Osteocyte (in vitro differentiated cells): ENCODE measurements at regions not wholly inside any gene's neighbourhood (a gene's known extent, or its start where the extent isn't known, plus 50 kb on each side); places are given as distances from the start of the nearest gene placed in this dataset.

Experiments
- DNase-seq: peaks from one replicate; pipeline ENCODE4 v3.0.0; 2021; ENCODE audit warnings: mixed read lengths; ENCODE audit not compliant: unreplicated experiment; ENCODE audit errors: extremely low spot score
- H3K27ac Mint-ChIP-seq: one replicate; pipeline ENCODE4 v1.8.0; 2021; ENCODE audit warnings: mild to moderate bottlenecking, mixed read lengths; ENCODE audit not compliant: unreplicated experiment
- H3K27me3 Mint-ChIP-seq: one replicate; pipeline ENCODE4 v1.8.0; 2021; ENCODE audit warnings: mixed read lengths; ENCODE audit not compliant: unreplicated experiment
- H3K36me3 Mint-ChIP-seq: one replicate; pipeline ENCODE4 v1.8.0; 2021; ENCODE audit warnings: mixed read lengths; ENCODE audit not compliant: unreplicated experiment
- H3K4me1 Mint-ChIP-seq: one replicate; pipeline ENCODE4 v1.8.0; 2021; ENCODE audit warnings: mixed read lengths; ENCODE audit not compliant: unreplicated experiment
- H3K4me3 Mint-ChIP-seq: one replicate; pipeline ENCODE4 v1.8.0; 2021; ENCODE audit warnings: mild to moderate bottlenecking, moderate library complexity, mixed read lengths; ENCODE audit not compliant: unreplicated experiment
- H3K9me3 Mint-ChIP-seq: one replicate; pipeline ENCODE4 v1.8.0; 2021; ENCODE audit warnings: mixed read lengths; ENCODE audit not compliant: unreplicated experiment
- CTCF ChIP-seq: fragments of 200-600 bp; sonication (generic); IDR thresholded peaks from 2 replicates; pipeline ENCODE4 v1.5.0; 2021; ENCODE audit warnings: antibody characterized with exemption, mild to moderate bottlenecking, moderate library complexity

- Mint-ChIP-seq H3K9me3 (peaks cover 5% of the 10 kb centered on the region), H3K36me3 (no peaks in the 10 kb centered on the region), H3K4me1 (no peaks in the 10 kb centered on the region), H3K27me3 (no peaks in the 10 kb centered on the region), H3K4me3 (no peak overlapping the region), H3K27ac (no peak overlapping the region)
- no peak for TF ChIP-seq CTCF
- DNase-seq, result no peak
Observed at GRCh38 chr9:75628952-75629351, 261.5 kb upstream of the PCSK5 start.

GRCh38 chr9:75633451-75634057 is 256.9 kb upstream of the PCSK5 start:
- H3K4me3 Mint-ChIP-seq, result no peak overlapping the region
- H3K27me3 Mint-ChIP-seq, result peaks cover 4% of the 10 kb centered on the region
- H3K36me3 Mint-ChIP-seq, result no peaks in the 10 kb centered on the region
- no peaks in the 10 kb centered on the region for H3K9me3 Mint-ChIP-seq
- H3K27ac Mint-ChIP-seq, result no peak overlapping the region
- no peak for DNase-seq
- TF ChIP-seq CTCF, result no peak
- H3K4me1 Mint-ChIP-seq, result no peaks in the 10 kb centered on the region

GRCh38 chr9:75636427-75637045 is 253.9 kb upstream of the PCSK5 start:
- DNase-seq, result no peak
- H3K27me3 Mint-ChIP-seq, result peaks cover 6% of the 10 kb centered on the region
- no peak overlapping the region for H3K27ac Mint-ChIP-seq
- H3K9me3 Mint-ChIP-seq, result no peaks in the 10 kb centered on the region
- no peak for TF ChIP-seq CTCF
- H3K36me3 Mint-ChIP-seq, result no peaks in the 10 kb centered on the region
- H3K4me1 Mint-ChIP-seq, result no peaks in the 10 kb centered on the region
- H3K4me3 Mint-ChIP-seq, result no peak overlapping the region

GRCh38 chr9:75639971-75640610 is 250.4 kb upstream of the PCSK5 start:
- peaks cover 9% of the 10 kb centered on the region for H3K27me3 Mint-ChIP-seq
- H3K9me3 Mint-ChIP-seq, result no peaks in the 10 kb centered on the region
- no peak for DNase-seq
- no peaks in the 10 kb centered on the region for H3K4me1 Mint-ChIP-seq
- no peak overlapping the region for H3K4me3 Mint-ChIP-seq
- no peak for TF ChIP-seq CTCF
- H3K36me3 Mint-ChIP-seq, result no peaks in the 10 kb centered on the region
- no peak overlapping the region for H3K27ac Mint-ChIP-seq

GRCh38 chr9:75642522-75642921 is 248.0 kb upstream of the PCSK5 start:
- Mint-ChIP-seq H3K4me1 (no peaks in the 10 kb centered on the region), H3K27ac (no peak overlapping the region), H3K36me3 (no peaks in the 10 kb centered on the region), H3K9me3 (no peaks in the 10 kb centered on the region), H3K4me3 (no peak overlapping the region), H3K27me3 (peaks cover 13% of the 10 kb centered on the region)
- DNase-seq, result no peak
- TF ChIP-seq CTCF, result no peak
